ENCODE measurements at regions not wholly inside any gene's neighbourhood (a gene's known extent, or its start where the extent isn't known, plus 50 kb on each side); places are given as distances from the start of the nearest gene placed in this dataset.

GRCh38 chr6:119802464-119802863, 452.9 kb upstream of the MAN1A1 start (continued):
- no peak for TF ChIP-seq STAT6 (CRISPR knock-in tag; conservative IDR thresholded peaks at IDR 0.05; ENCODE audit: low read depth)
- TF ChIP-seq NFYB (CRISPR knock-in tag; conservative IDR thresholded peaks at IDR 0.05; ENCODE audit: low read depth), result no peak

GRCh38 chr6:119801056-119801455, 451.5 kb upstream of the MAN1A1 start:
- H3K27me3 Mint-ChIP-seq (ENCODE audit: low read depth), result no peaks in the 10 kb centered on the region
- TF ChIP-seq NR3C1 (CRISPR knock-in tag; conservative IDR thresholded peaks at IDR 0.05; ENCODE audit: low read depth), result no peak
- no peak for TF ChIP-seq ZBTB43 (CRISPR knock-in tag; IDR thresholded peaks at IDR 0.05)
- no peak for TF ChIP-seq PRDM15 (CRISPR knock-in tag; IDR thresholded peaks at IDR 0.05)
- TF ChIP-seq ZNF512 (CRISPR knock-in tag; IDR thresholded peaks at IDR 0.05; ENCODE audit: borderline replicate concordance), result no peak
- TF ChIP-seq KAT7 (CRISPR knock-in tag; IDR thresholded peaks at IDR 0.05; ENCODE audit: borderline replicate concordance), result no peak
- TF ChIP-seq ZNF532 (CRISPR knock-in tag; IDR thresholded peaks at IDR 0.05; ENCODE audit: borderline replicate concordance), result no peak
- no peak for TF ChIP-seq MLX (CRISPR knock-in tag; IDR thresholded peaks at IDR 0.05)
- no peak for TF ChIP-seq E2F5 (CRISPR knock-in tag; IDR thresholded peaks at IDR 0.05)
- no peak for TF ChIP-seq CDX4 (CRISPR knock-in tag; IDR thresholded peaks at IDR 0.05; ENCODE audit: borderline replicate concordance)
- TF ChIP-seq ATF3 (CRISPR knock-in tag; conservative IDR thresholded peaks at IDR 0.05), result no peak
- TF ChIP-seq ETV6 (CRISPR knock-in tag; IDR thresholded peaks at IDR 0.05), result no peak
- TF ChIP-seq CTCF (IDR thresholded peaks at IDR 0.05), result no peak
- no peak for TF ChIP-seq ERG (CRISPR knock-in tag; IDR thresholded peaks at IDR 0.05)

More at GRCh38 chr6:119801056-119801455, 451.5 kb upstream of the MAN1A1 start:
- H3K4me1 Mint-ChIP-seq, result peaks cover 12% of the 10 kb centered on the region
- H3K36me3 Mint-ChIP-seq, result no peaks in the 10 kb centered on the region
- no peak for ATAC-seq
- H3K4me3 Mint-ChIP-seq, result no peak overlapping the region
- no peak for DNase-seq (ENCODE audit: low spot score)
- POLR2A ChIA-PET, result no interaction called here
- no peak overlapping the region for H3K27ac Mint-ChIP-seq
- CTCF ChIA-PET, result interaction anchor here (1.0 kb wide), 1 partner anchor 179 kb away, joined by 3 read pairs; no protein-coding TSS in a partner anchor
- H3K9me3 Mint-ChIP-seq, result no peaks in the 10 kb centered on the region
